BJ (cell line): ENCODE measurements at regions not wholly inside any gene's neighbourhood (a gene's known extent, or its start where the extent isn't known, plus 50 kb on each side); places are given as distances from the start of the nearest gene placed in this dataset.

Source experiments
- CTCF ChIA-PET: fragments of 350-600 bp; formaldehyde crosslinking; extraction: SDS; loops from one replicate; lab custom pipeline; 2021; ENCODE audit warnings: antibody characterized with exemption, inconsistent platforms; lab: Yijun Ruan, JAX
- POLR2A ChIA-PET: fragments of 300-600 bp; sonication (Branson Sonifier 250); formaldehyde crosslinking; extraction: SDS; loops from one replicate; lab custom pipeline; 2021; ENCODE audit warnings: antibody characterized with exemption; lab: Charles Lee
- DNase-seq: peaks from one replicate; pipeline ENCODE4 v3.0.0-alpha.2; 2011; ENCODE audit warnings: low read depth
- H3K27me3 ChIP-seq: 2 replicates; pipeline ENCODE4 v1.6.0; 2011; ENCODE audit warnings: low read length; ENCODE audit not compliant: control insufficient read depth, insufficient read depth
- H3K36me3 ChIP-seq: 2 replicates; pipeline ENCODE4 v1.5.1; 2011; ENCODE audit warnings: low read length; ENCODE audit not compliant: control insufficient read depth, insufficient read depth
- H3K4me3 ChIP-seq: 2 replicates; pipeline ENCODE4 v1.5.1; 2011; ENCODE audit warnings: low read depth, mild to moderate bottlenecking, control low read depth, low read length
- TF ChIP-seq, protein P1 (sequence below): IDR thresholded peaks from 2 replicates; pipeline ENCODE4 v1.5.1; 2011; ENCODE audit warnings: low read depth, mild to moderate bottlenecking, control low read depth, inconsistent platforms, low read length, moderate library complexity; ENCODE audit not compliant: insufficient read depth

GRCh38 chr4:41334182-41334581 lies 77.5 kb downstream of the UCHL1 start:
- ChIA-PET CTCF (no interaction called here), POLR2A (no interaction called here)
- TF ChIP-seq, protein P1, sequence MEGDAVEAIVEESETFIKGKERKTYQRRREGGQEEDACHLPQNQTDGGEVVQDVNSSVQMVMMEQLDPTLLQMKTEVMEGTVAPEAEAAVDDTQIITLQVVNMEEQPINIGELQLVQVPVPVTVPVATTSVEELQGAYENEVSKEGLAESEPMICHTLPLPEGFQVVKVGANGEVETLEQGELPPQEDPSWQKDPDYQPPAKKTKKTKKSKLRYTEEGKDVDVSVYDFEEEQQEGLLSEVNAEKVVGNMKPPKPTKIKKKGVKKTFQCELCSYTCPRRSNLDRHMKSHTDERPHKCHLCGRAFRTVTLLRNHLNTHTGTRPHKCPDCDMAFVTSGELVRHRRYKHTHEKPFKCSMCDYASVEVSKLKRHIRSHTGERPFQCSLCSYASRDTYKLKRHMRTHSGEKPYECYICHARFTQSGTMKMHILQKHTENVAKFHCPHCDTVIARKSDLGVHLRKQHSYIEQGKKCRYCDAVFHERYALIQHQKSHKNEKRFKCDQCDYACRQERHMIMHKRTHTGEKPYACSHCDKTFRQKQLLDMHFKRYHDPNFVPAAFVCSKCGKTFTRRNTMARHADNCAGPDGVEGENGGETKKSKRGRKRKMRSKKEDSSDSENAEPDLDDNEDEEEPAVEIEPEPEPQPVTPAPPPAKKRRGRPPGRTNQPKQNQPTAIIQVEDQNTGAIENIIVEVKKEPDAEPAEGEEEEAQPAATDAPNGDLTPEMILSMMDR = no peak
- H3K36me3 ChIP-seq = no peaks in the 10 kb centered on the region
- no peaks in the 10 kb centered on the region for H3K27me3 ChIP-seq
- no peak for DNase-seq
- no peak overlapping the region for H3K4me3 ChIP-seq

GRCh38 chr4:41339812-41340809 lies 83.4 kb downstream of the UCHL1 start:
- POLR2A ChIA-PET = interaction anchor here (0.6 to 0.7 kb wide), 3 partner anchors 20 to 300 kb away, joined by 3 to 5 read pairs (median 3); no protein-coding TSS in a partner anchor
- Histone ChIP-seq H3K27me3 (no peaks in the 10 kb centered on the region), H3K36me3 (no peaks in the 10 kb centered on the region), H3K4me3 (no peak overlapping the region)
- TF ChIP-seq, protein P1 = peak; percentile 40
- DNase-seq = peak; percentile 94
- CTCF ChIA-PET = interaction anchor here (0.6 to 1.8 kb wide), 6 partner anchors 15 to 322 kb away, joined by 3 to 5 read pairs (median 4); no protein-coding TSS in a partner anchor

- POLR2A ChIA-PET = interaction anchor here (0.6 kb wide), 1 partner anchor 326 kb away, joined by 3 read pairs; no protein-coding TSS in a partner anchor
- Histone ChIP-seq H3K27me3 (no peaks in the 10 kb centered on the region), H3K4me3 (no peak overlapping the region), H3K36me3 (no peaks in the 10 kb centered on the region)
- CTCF ChIA-PET = interaction anchor here (0.6 to 1.5 kb wide), 6 partner anchors 12 to 1292 kb away, joined by 3 to 5 read pairs (median 3); no protein-coding TSS in a partner anchor
- TF ChIP-seq, protein P1 = no peak
- DNase-seq = peak; percentile 80
Observed at GRCh38 chr4:41346306-41347061, 89.8 kb downstream of the UCHL1 start.

DNA sequence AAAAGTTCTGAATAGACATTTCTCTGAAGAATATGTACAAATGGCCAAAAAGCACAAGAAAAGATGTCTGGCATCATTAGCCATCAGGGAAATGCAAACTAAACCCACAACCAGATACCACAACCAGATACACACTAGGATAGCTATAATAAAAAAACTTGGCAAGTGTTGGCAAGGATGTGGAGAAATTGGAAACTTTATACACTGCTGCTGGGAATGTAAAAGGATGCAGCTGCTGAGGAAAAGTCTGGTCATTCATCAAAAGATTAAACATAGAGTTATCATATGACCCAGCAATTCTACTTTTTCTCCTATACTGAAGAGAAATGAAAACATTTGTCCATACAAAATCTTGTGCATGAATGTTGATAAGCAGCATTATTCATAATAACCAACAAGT lies 92.3 kb downstream of the UCHL1 start:
- CTCF ChIA-PET = interaction anchor here (1.1 kb wide), 1 partner anchor 294 kb away, joined by 3 read pairs; no protein-coding TSS in a partner anchor

More for the DNA sequence above, 92.3 kb downstream of the UCHL1 start:
- H3K27me3 ChIP-seq = no peaks in the 10 kb centered on the region
- DNase-seq = no peak
- no peaks in the 10 kb centered on the region for H3K36me3 ChIP-seq
- no peak overlapping the region for H3K4me3 ChIP-seq
- POLR2A ChIA-PET = no interaction called here
- TF ChIP-seq, protein P1 = no peak
